H9 (cell line): ENCODE measurements at regions not wholly inside any gene's neighbourhood (a gene's known extent, or its start where the extent isn't known, plus 50 kb on each side); places are given as distances from the start of the nearest gene placed in this dataset.

Experiments
- DNase-seq: peaks from one replicate; pipeline ENCODE4 v3.0.0-alpha.2; 2017
- H2AFZ ChIP-seq: one replicate; pipeline ENCODE4 v1.6.1; 2013; ENCODE audit warnings: mild to moderate bottlenecking, low read length, control low read depth, moderate library complexity
- H2AK5ac ChIP-seq: 2 replicates; pipeline ENCODE4 v1.6.1; 2013; ENCODE audit warnings: low read length, control low read depth, mixed read lengths; ENCODE audit not compliant: insufficient read length
- H2BK120ac ChIP-seq: one replicate; pipeline ENCODE4 v1.6.1; 2013; ENCODE audit warnings: low read depth, mild to moderate bottlenecking, low read length, control low read depth, inconsistent platforms; ENCODE audit not compliant: poor library complexity, severe bottlenecking
- H2BK12ac ChIP-seq: 2 replicates; pipeline ENCODE4 v1.6.1; 2013; ENCODE audit warnings: low read length, control low read depth, mixed read lengths, low read depth; ENCODE audit not compliant: insufficient read length
- H2BK15ac ChIP-seq: 2 replicates; pipeline ENCODE4 v1.6.1; 2013; ENCODE audit warnings: low read depth, low read length, control low read depth
- H2BK20ac ChIP-seq: one replicate; pipeline ENCODE4 v1.6.1; 2013; ENCODE audit warnings: low read depth, mild to moderate bottlenecking, low read length, control low read depth, inconsistent platforms; ENCODE audit not compliant: poor library complexity, severe bottlenecking
- H2BK5ac ChIP-seq: 2 replicates; pipeline ENCODE4 v1.6.1; 2013; ENCODE audit warnings: low read length, control low read depth, mixed read lengths; ENCODE audit not compliant: insufficient read length
- H3K14ac ChIP-seq: 2 replicates; pipeline ENCODE4 v1.6.1; 2013; ENCODE audit warnings: low read length, control low read depth; ENCODE audit not compliant: insufficient read depth
- H3K18ac ChIP-seq: 2 replicates; pipeline ENCODE4 v1.6.1; 2013; ENCODE audit warnings: low read depth, mild to moderate bottlenecking, mixed read lengths, low read length, control low read depth; ENCODE audit not compliant: insufficient read length
- H3K23ac ChIP-seq: 2 replicates; pipeline ENCODE4 v1.6.1; 2013; ENCODE audit warnings: low read length, control low read depth, mixed read lengths, low read depth; ENCODE audit not compliant: insufficient read length
- H3K23me2 ChIP-seq: 2 replicates; pipeline ENCODE4 v1.6.1; 2013; ENCODE audit warnings: low read depth, mild to moderate bottlenecking, mixed read lengths, low read length, control low read depth; ENCODE audit not compliant: insufficient read length, poor library complexity, severe bottlenecking
- H3K27ac ChIP-seq: 2 replicates; pipeline ENCODE4 v1.5.1; 2013; ENCODE audit warnings: low read length, control low read depth, mixed read lengths, low read depth; ENCODE audit not compliant: insufficient read length
- H3K27me3 ChIP-seq: 2 replicates; pipeline ENCODE4 v1.6.1; 2013; ENCODE audit warnings: low read length, control low read depth, inconsistent platforms; ENCODE audit not compliant: insufficient read depth
- H3K4ac ChIP-seq: 2 replicates; pipeline ENCODE4 v1.6.1; 2013; ENCODE audit warnings: low read depth, mild to moderate bottlenecking, control low read depth, inconsistent platforms, low read length, moderate library complexity
- H3K4me1 ChIP-seq: 2 replicates; pipeline ENCODE4 v1.6.1; 2013; ENCODE audit warnings: low read length, control low read depth, inconsistent platforms; ENCODE audit not compliant: insufficient read depth
- H3K4me2 ChIP-seq: 2 replicates; pipeline ENCODE4 v1.6.1; 2013; ENCODE audit warnings: low read length, control low read depth, mixed read lengths; ENCODE audit not compliant: insufficient read length, insufficient read depth
- H3K56ac ChIP-seq: 2 replicates; pipeline ENCODE4 v1.6.1; 2013; ENCODE audit warnings: low read depth, mild to moderate bottlenecking, mixed read lengths, low read length, control low read depth; ENCODE audit not compliant: insufficient read length
- H3K79me1 ChIP-seq: 2 replicates; pipeline ENCODE4 v1.6.1; 2013; ENCODE audit warnings: low read depth, mild to moderate bottlenecking, moderate library complexity, low read length, control low read depth, inconsistent platforms; ENCODE audit not compliant: insufficient read depth, poor library complexity, severe bottlenecking
- H3K79me2 ChIP-seq: 2 replicates; pipeline ENCODE4 v1.6.1; 2013; ENCODE audit warnings: low read length, control low read depth, inconsistent platforms; ENCODE audit not compliant: insufficient read depth
- H3K9ac ChIP-seq: 2 replicates; pipeline ENCODE4 v1.6.1; 2013; ENCODE audit warnings: low read length, control low read depth, mixed read lengths; ENCODE audit not compliant: insufficient read length; ENCODE audit errors: extremely low read depth
- H3K9me3 ChIP-seq: one replicate; pipeline ENCODE4 v1.6.1; 2013; ENCODE audit warnings: low read depth, low read length, inconsistent platforms; ENCODE audit not compliant: control insufficient read depth
- H3T11ph ChIP-seq: one replicate; pipeline ENCODE4 v1.6.1; 2013; ENCODE audit warnings: mild to moderate bottlenecking, low read length, control low read depth, inconsistent platforms
- H4K20me1 ChIP-seq: one replicate; pipeline ENCODE4 v1.6.1; 2013; ENCODE audit not compliant: control insufficient read depth, insufficient read length, insufficient read depth
- H4K5ac ChIP-seq: 2 replicates; pipeline ENCODE4 v1.6.1; 2013; ENCODE audit warnings: low read depth, mild to moderate bottlenecking, mixed read lengths, low read length, control low read depth; ENCODE audit not compliant: insufficient read length
- H4K8ac ChIP-seq: replicated peaks from 2 replicates; pipeline ENCODE4 v1.6.1; 2013; ENCODE audit warnings: low read length, control low read depth, mixed read lengths, low read depth; ENCODE audit not compliant: insufficient read length
- H4K91ac ChIP-seq: 2 replicates; pipeline ENCODE4 v1.6.1; 2013; ENCODE audit warnings: low read depth, mild to moderate bottlenecking, moderate library complexity, mixed read lengths, low read length, control low read depth; ENCODE audit not compliant: insufficient read length
- H3K27ac Mint-ChIP-seq, 3 experiments: 2 replicates in 2 of 3; 3 replicates in 1 of 3; pipeline ENCODE4 v1.8.0; 2020 to 2021; ENCODE audit warnings: mixed read lengths in 3 of 3, mild to moderate bottlenecking in 1 of 3, moderate library complexity in 1 of 3
- H3K27me3 Mint-ChIP-seq: 2 replicates; pipeline ENCODE4 v1.8.0; 2021; ENCODE audit warnings: low read depth, mild to moderate bottlenecking, moderate library complexity, mixed read lengths
- H3K36me3 Mint-ChIP-seq, 3 experiments: 2 replicates in 2 of 3; 3 replicates in 1 of 3; pipeline ENCODE4 v1.8.0; 2020 to 2021; ENCODE audit warnings: low read depth in 3 of 3, mixed read lengths in 3 of 3; ENCODE audit not compliant: insufficient read depth in 1 of 3
- H3K4me1 Mint-ChIP-seq, 2 experiments: 2 replicates each; pipeline ENCODE4 v1.8.0; 2020; ENCODE audit warnings: mixed read lengths in 2 of 2
- H3K4me3 Mint-ChIP-seq, 2 experiments: 2 replicates in 1 of 2; 3 replicates in 1 of 2; pipeline ENCODE4 v1.8.0; 2020 to 2021; ENCODE audit warnings: mild to moderate bottlenecking in 2 of 2, mixed read lengths in 2 of 2, moderate library complexity in 1 of 2
- H3K9me3 Mint-ChIP-seq, 2 experiments: 2 replicates in 1 of 2; 3 replicates in 1 of 2; pipeline ENCODE4 v1.8.0; 2020; ENCODE audit warnings: mild to moderate bottlenecking in 2 of 2, mixed read lengths in 2 of 2, moderate library complexity in 1 of 2
- CTCF ChIP-seq: fragments of 200-600 bp; sonication (generic); conservative IDR thresholded peaks from 3 replicates; pipeline ENCODE4 v1.8.0; 2021; ENCODE audit warnings: antibody characterized with exemption, mild to moderate bottlenecking
- WGBS: extraction: QIAGEN DNeasy Blood & Tissue Kit; methylation state at CpG from one replicate; pipeline ENCODE4 v1.1.7; 2013; ENCODE audit warnings: missing lambda C conversion rate, low lambda C conversion rate, mixed read lengths; ENCODE audit not compliant: insufficient read length; ENCODE audit errors: extremely low coverage; 5-methylcytosine and 5-hydroxymethylcytosine counted together

- WGBS, result no CpG with 5 or more reads among the region's 2 CpGs
- peaks cover 0 to 11% (median 4%) of the 10 kb centered on the region in 3 experiments; a peak in 1 of 7 replicates for H3K36me3 Mint-ChIP-seq
- Histone ChIP-seq H3K79me2 (no peaks in the 10 kb centered on the region), H3K4me2 (no peak overlapping the region), H2BK12ac (no peak overlapping the region), H2BK15ac (no peak overlapping the region), H3K56ac (no peak overlapping the region), H4K20me1 (no peaks in the 10 kb centered on the region), H3K4ac (no peak overlapping the region), H3K18ac (no peak overlapping the region), H3K4me1 (no peaks in the 10 kb centered on the region), H3K79me1 (no peaks in the 10 kb centered on the region), H3T11ph (no peak overlapping the region), H3K9ac (no peak overlapping the region), H3K9me3 (no peaks in the 10 kb centered on the region), H3K27me3 (no peaks in the 10 kb centered on the region), H2BK20ac (no peak overlapping the region), H3K14ac (no peak overlapping the region), H3K23ac (no peak overlapping the region), H3K27ac (no peak overlapping the region), H2AFZ (no peak overlapping the region), H2BK120ac (no peak overlapping the region), H3K23me2 (no peaks in the 10 kb centered on the region), H2AK5ac (no peak overlapping the region), H4K8ac (no peak overlapping the region), H2BK5ac (no peak overlapping the region), H4K91ac (no peak overlapping the region), H4K5ac (no peak overlapping the region)
- no peak for TF ChIP-seq CTCF
- H3K27ac Mint-ChIP-seq, result no peak overlapping the region
- H3K9me3 Mint-ChIP-seq, result peaks cover 6 to 16% of the 10 kb centered on the region in 2 experiments
- no peaks in the 10 kb centered on the region for H3K27me3 Mint-ChIP-seq
- no peak overlapping the region for H3K4me3 Mint-ChIP-seq
- peaks cover 11 to 13% of the 10 kb centered on the region in 2 experiments for H3K4me1 Mint-ChIP-seq
- DNase-seq, result no peak
Observed at GRCh38 chr12:67795236-67795635, 146.7 kb downstream of the DYRK2 start.
